Mesenchymal stem cell (in vitro differentiated cells and primary cell): ENCODE measurements at regions not wholly inside any gene's neighbourhood (a gene's known extent, or its start where the extent isn't known, plus 50 kb on each side); places are given as distances from the start of the nearest gene placed in this dataset.

Experiments
- DNase-seq: peaks from one replicate; pipeline ENCODE4 v3.0.0-alpha.2; 2013
- H2AFZ ChIP-seq: one replicate; pipeline ENCODE4 v1.6.1; 2013; ENCODE audit warnings: low read depth, mild to moderate bottlenecking, control low read depth, inconsistent platforms, low read length, moderate library complexity
- H2AK5ac ChIP-seq: 2 replicates; pipeline ENCODE4 v1.6.1; 2013; ENCODE audit warnings: low read length, moderate library complexity, mild to moderate bottlenecking, inconsistent platforms; ENCODE audit not compliant: severe bottlenecking
- H2BK120ac ChIP-seq: one replicate; pipeline ENCODE4 v1.6.1; 2013; ENCODE audit warnings: low read depth, mild to moderate bottlenecking, inconsistent platforms, low read length, moderate library complexity
- H2BK12ac ChIP-seq, 2 experiments: one replicate each; pipeline ENCODE4 v1.6.1; 2013; ENCODE audit warnings: inconsistent platforms in 2 of 2, low read length in 2 of 2, mild to moderate bottlenecking in 2 of 2, moderate library complexity in 2 of 2, control low read depth in 1 of 2
- H2BK15ac ChIP-seq: one replicate; pipeline ENCODE4 v1.6.1; 2013; ENCODE audit warnings: mild to moderate bottlenecking, low read depth, inconsistent platforms; ENCODE audit not compliant: poor library complexity, severe bottlenecking
- H2BK5ac ChIP-seq: 2 replicates; pipeline ENCODE4 v1.6.1; 2013; ENCODE audit warnings: low read depth, mild to moderate bottlenecking, low read length, control low read depth, inconsistent platforms; ENCODE audit not compliant: poor library complexity, severe bottlenecking
- H3K14ac ChIP-seq, 2 experiments: one replicate each; pipeline ENCODE4 v1.6.1; 2013; ENCODE audit warnings: inconsistent platforms in 2 of 2, low read length in 2 of 2, control low read depth in 1 of 2, mild to moderate bottlenecking in 1 of 2, moderate library complexity in 1 of 2
- H3K18ac ChIP-seq, 2 experiments: one replicate each; pipeline ENCODE4 v1.6.1; 2013; ENCODE audit warnings: inconsistent platforms in 2 of 2, low read length in 2 of 2, control low read depth in 1 of 2, low read depth in 1 of 2, mild to moderate bottlenecking in 1 of 2
- H3K23ac ChIP-seq, 2 experiments: one replicate each; pipeline ENCODE4 v1.6.1; 2013; ENCODE audit warnings: inconsistent platforms in 2 of 2, low read length in 2 of 2, mild to moderate bottlenecking in 2 of 2, moderate library complexity in 2 of 2, control low read depth in 1 of 2
- H3K27ac ChIP-seq: 2 replicates; pipeline ENCODE4 v1.5.1; 2013; ENCODE audit warnings: mild to moderate bottlenecking, moderate library complexity, low read length, control low read depth, inconsistent platforms; ENCODE audit not compliant: poor library complexity, severe bottlenecking
- H3K27me3 ChIP-seq, 2 experiments: 2 replicates each; pipeline versions ENCODE4 v1.6.1 to v1.7.0; 2013; ENCODE audit warnings: low read length in 2 of 2, mild to moderate bottlenecking in 2 of 2, moderate library complexity in 2 of 2, control low read depth in 1 of 2, inconsistent platforms in 1 of 2; ENCODE audit not compliant: control insufficient read depth in 1 of 2, insufficient read depth in 1 of 2
- H3K36me3 ChIP-seq, 2 experiments: 2 replicates each; pipeline versions ENCODE4 v1.6.1 to v1.7.0; 2013; ENCODE audit warnings: low read length in 2 of 2, control low read depth in 1 of 2, inconsistent platforms in 1 of 2, low read depth in 1 of 2, mild to moderate bottlenecking in 1 of 2; ENCODE audit not compliant: insufficient read depth in 2 of 2, control insufficient read depth in 1 of 2
- H3K4ac ChIP-seq, 2 experiments: one replicate each; pipeline ENCODE4 v1.6.1; 2013; ENCODE audit warnings: inconsistent platforms in 2 of 2, low read length in 2 of 2, mild to moderate bottlenecking in 2 of 2, moderate library complexity in 2 of 2, control low read depth in 1 of 2, low read depth in 1 of 2
- H3K4me1 ChIP-seq: 2 replicates; pipeline ENCODE4 v1.6.1; 2013; ENCODE audit warnings: low read depth, low read length, control low read depth; ENCODE audit not compliant: control insufficient read depth, insufficient read depth
- H3K4me2 ChIP-seq: 2 replicates; pipeline ENCODE4 v1.6.1; 2013; ENCODE audit warnings: low read length, mild to moderate bottlenecking, inconsistent platforms; ENCODE audit not compliant: poor library complexity, severe bottlenecking
- H3K4me3 ChIP-seq, 2 experiments: 2 replicates each; pipeline versions ENCODE4 v1.5.1 to v1.7.0; 2013; ENCODE audit warnings: low read length in 2 of 2, mild to moderate bottlenecking in 2 of 2, control low read depth in 1 of 2, low read depth in 1 of 2; ENCODE audit not compliant: insufficient read depth in 1 of 2
- H3K79me1 ChIP-seq: replicated peaks from 2 replicates; pipeline ENCODE4 v1.6.1; 2013; ENCODE audit warnings: mild to moderate bottlenecking, control low read depth, low read length, inconsistent platforms; ENCODE audit not compliant: poor library complexity, severe bottlenecking
- H3K9ac ChIP-seq: 2 replicates; pipeline ENCODE4 v1.7.0; 2013; ENCODE audit warnings: mild to moderate bottlenecking, low read length, moderate library complexity
- H3K9me3 ChIP-seq: 2 replicates; pipeline ENCODE4 v1.7.0; 2013; ENCODE audit warnings: mild to moderate bottlenecking, low read length; ENCODE audit not compliant: control insufficient read depth
- H4K8ac ChIP-seq: one replicate; pipeline ENCODE4 v1.6.1; 2013; ENCODE audit warnings: inconsistent platforms, mild to moderate bottlenecking, low read length, moderate library complexity
- H4K91ac ChIP-seq: one replicate; pipeline ENCODE4 v1.6.1; 2013; ENCODE audit warnings: mild to moderate bottlenecking, low read length, inconsistent platforms
- WGBS: methylation state at CpG from one replicate; pipeline ENCODE4 v1.1.7; 2013; ENCODE audit warnings: mixed read lengths; 5-methylcytosine and 5-hydroxymethylcytosine counted together

- Histone ChIP-seq H4K8ac (no peak overlapping the region), H3K14ac (no peak overlapping the region), H2BK12ac (no peak overlapping the region), H3K23ac (no peak overlapping the region), H4K91ac (no peak overlapping the region), H3K27me3 (peaks cover 0 to 12% of the 10 kb centered on the region in 2 experiments), H2AFZ (no peak overlapping the region), H2BK120ac (no peak overlapping the region), H3K18ac (no peak overlapping the region), H3K27ac (no peak overlapping the region), H3K4me3 (no peak overlapping the region), H2BK15ac (no peak overlapping the region), H3K9ac (no peak overlapping the region), H3K4me2 (no peak overlapping the region), H3K79me1 (no peaks in the 10 kb centered on the region), H3K36me3 (no peaks in the 10 kb centered on the region), H3K4ac (no peak overlapping the region), H3K9me3 (no peaks in the 10 kb centered on the region), H2BK5ac (no peak overlapping the region), H2AK5ac (no peak overlapping the region), H3K4me1 (no peaks in the 10 kb centered on the region)
- 73% methylated on average over 30 of the region's 31 CpGs for WGBS
- DNase-seq, result no peak
These were observed 1327.0 kb downstream of the BRD1 start for GRCh38 chr22:48500471-48501230.

GRCh38 chr22:48499456-48500425, 1327.9 kb downstream of the BRD1 start:
- H2BK15ac ChIP-seq, result no peak overlapping the region
- 84% methylated on average over 22 of the region's 26 CpGs for WGBS

GRCh38 chr22:48498526-48499331, 1328.9 kb downstream of the BRD1 start:
- no peak overlapping the region for H3K27ac ChIP-seq
- no peak for DNase-seq
- no peak overlapping the region for H3K9ac ChIP-seq
- H4K91ac ChIP-seq, result no peak overlapping the region
- no peak overlapping the region for H2BK120ac ChIP-seq
- no peak overlapping the region for H3K18ac ChIP-seq
- H3K14ac ChIP-seq, result no peak overlapping the region
- H2AK5ac ChIP-seq, result no peak overlapping the region
- WGBS, result 66% methylated on average over 25 of the region's 26 CpGs
- H3K9me3 ChIP-seq, result no peaks in the 10 kb centered on the region
- no peak overlapping the region for H2BK15ac ChIP-seq
- H3K4me1 ChIP-seq, result no peaks in the 10 kb centered on the region
- H2AFZ ChIP-seq, result no peak overlapping the region
- H3K4ac ChIP-seq, result no peak overlapping the region
- H3K79me1 ChIP-seq, result no peaks in the 10 kb centered on the region
- no peak overlapping the region for H3K23ac ChIP-seq
- H3K4me3 ChIP-seq, result no peak overlapping the region
- peaks cover 0 to 9% of the 10 kb centered on the region in 2 experiments for H3K27me3 ChIP-seq
- no peak overlapping the region for H2BK12ac ChIP-seq
- H3K4me2 ChIP-seq, result no peak overlapping the region
- H4K8ac ChIP-seq, result no peak overlapping the region
- no peak overlapping the region for H2BK5ac ChIP-seq
- no peaks in the 10 kb centered on the region for H3K36me3 ChIP-seq

More at GRCh38 chr22:48499456-48500425, 1327.9 kb downstream of the BRD1 start:
- H3K4me1 ChIP-seq, result no peaks in the 10 kb centered on the region
- no peak overlapping the region for H3K23ac ChIP-seq
- H3K4me2 ChIP-seq, result no peak overlapping the region
- H3K36me3 ChIP-seq, result no peaks in the 10 kb centered on the region
- H3K9me3 ChIP-seq, result no peaks in the 10 kb centered on the region
- no peak overlapping the region for H3K18ac ChIP-seq
- no peaks in the 10 kb centered on the region for H3K79me1 ChIP-seq
- H2BK5ac ChIP-seq, result no peak overlapping the region
- H2AFZ ChIP-seq, result no peak overlapping the region
- H2AK5ac ChIP-seq, result no peak overlapping the region
- no peak overlapping the region for H3K4ac ChIP-seq
- H3K4me3 ChIP-seq, result no peak overlapping the region
- H3K27me3 ChIP-seq, result peaks cover 0 to 17% of the 10 kb centered on the region in 2 experiments
- no peak overlapping the region for H3K14ac ChIP-seq
- no peak overlapping the region for H3K9ac ChIP-seq
- no peak for DNase-seq
- no peak overlapping the region for H4K91ac ChIP-seq
- no peak overlapping the region for H3K27ac ChIP-seq
- H4K8ac ChIP-seq, result no peak overlapping the region
- no peak overlapping the region for H2BK120ac ChIP-seq
- no peak overlapping the region for H2BK12ac ChIP-seq
